Body of pancreas (tissue), 4 donors: ENCODE measurements at regions not wholly inside any gene's neighbourhood (a gene's known extent, or its start where the extent isn't known, plus 50 kb on each side); places are given as distances from the start of the nearest gene placed in this dataset.

Experiments
- CTCF ChIP-seq, 7 experiments: fragments of 450-650 bp in 4 of 7; fragments of 200-600 bp in 3 of 7; sonication (generic) in 3 of 7; IDR thresholded peaks; one replicate each; pipeline ENCODE4 v1.5.1; 2016 to 2019; ENCODE audit warnings: antibody characterized with exemption in 7 of 7
- POLR2A ChIP-seq, 3 donors: fragments of 450-650 bp; IDR thresholded peaks; one replicate each; pipeline ENCODE4 v1.6.1; 2016; ENCODE audit warnings: antibody characterized with exemption in 3 of 3, mild to moderate bottlenecking in 2 of 3

DNA sequence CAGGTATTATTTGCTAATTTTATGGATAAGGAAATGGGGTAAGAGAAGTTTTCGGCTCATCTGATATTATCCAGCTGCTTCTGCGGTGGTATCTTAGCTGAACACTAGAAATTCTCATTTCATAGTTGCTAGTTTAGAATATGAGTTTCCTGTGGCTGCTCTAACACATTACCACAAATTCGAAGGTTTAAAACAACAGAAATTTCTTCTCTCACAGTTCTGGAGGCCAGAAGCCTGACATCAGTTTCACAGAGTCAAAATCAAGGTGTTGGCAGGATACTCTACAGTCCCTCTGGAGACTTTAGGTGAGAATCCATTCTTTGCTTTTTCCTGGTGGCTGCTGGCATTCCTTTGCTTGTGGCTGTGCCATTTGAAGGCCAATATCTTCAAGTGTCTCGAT lies 205.9 kb downstream of the PTEN start:
- no peak for TF ChIP-seq CTCF (IDR thresholded peaks at IDR 0.05)
- TF ChIP-seq POLR2A (IDR thresholded peaks at IDR 0.05): no peak
